LNCAP (cell line): ENCODE measurements at regions not wholly inside any gene's neighbourhood (a gene's known extent, or its start where the extent isn't known, plus 50 kb on each side); places are given as distances from the start of the nearest gene placed in this dataset.

Experiments
- TF ChIP-seq, protein P1 (sequence below): fragments of 450-650 bp; IDR thresholded peaks from 2 replicates; pipeline ENCODE4 v1.5.1; 2017; ENCODE audit warnings: mild to moderate bottlenecking

- TF ChIP-seq, protein P1, sequence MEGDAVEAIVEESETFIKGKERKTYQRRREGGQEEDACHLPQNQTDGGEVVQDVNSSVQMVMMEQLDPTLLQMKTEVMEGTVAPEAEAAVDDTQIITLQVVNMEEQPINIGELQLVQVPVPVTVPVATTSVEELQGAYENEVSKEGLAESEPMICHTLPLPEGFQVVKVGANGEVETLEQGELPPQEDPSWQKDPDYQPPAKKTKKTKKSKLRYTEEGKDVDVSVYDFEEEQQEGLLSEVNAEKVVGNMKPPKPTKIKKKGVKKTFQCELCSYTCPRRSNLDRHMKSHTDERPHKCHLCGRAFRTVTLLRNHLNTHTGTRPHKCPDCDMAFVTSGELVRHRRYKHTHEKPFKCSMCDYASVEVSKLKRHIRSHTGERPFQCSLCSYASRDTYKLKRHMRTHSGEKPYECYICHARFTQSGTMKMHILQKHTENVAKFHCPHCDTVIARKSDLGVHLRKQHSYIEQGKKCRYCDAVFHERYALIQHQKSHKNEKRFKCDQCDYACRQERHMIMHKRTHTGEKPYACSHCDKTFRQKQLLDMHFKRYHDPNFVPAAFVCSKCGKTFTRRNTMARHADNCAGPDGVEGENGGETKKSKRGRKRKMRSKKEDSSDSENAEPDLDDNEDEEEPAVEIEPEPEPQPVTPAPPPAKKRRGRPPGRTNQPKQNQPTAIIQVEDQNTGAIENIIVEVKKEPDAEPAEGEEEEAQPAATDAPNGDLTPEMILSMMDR: no peak
These were observed 719.2 kb upstream of the ARRDC3 start for GRCh38 chr5:92102313-92102712.

GRCh38 chr5:92092239-92092638, 709.1 kb upstream of the ARRDC3 start:
- TF ChIP-seq, protein P1: no peak

GRCh38 chr5:92086059-92086811, 703.1 kb upstream of the ARRDC3 start:
- TF ChIP-seq, protein P1: no peak

DNA sequence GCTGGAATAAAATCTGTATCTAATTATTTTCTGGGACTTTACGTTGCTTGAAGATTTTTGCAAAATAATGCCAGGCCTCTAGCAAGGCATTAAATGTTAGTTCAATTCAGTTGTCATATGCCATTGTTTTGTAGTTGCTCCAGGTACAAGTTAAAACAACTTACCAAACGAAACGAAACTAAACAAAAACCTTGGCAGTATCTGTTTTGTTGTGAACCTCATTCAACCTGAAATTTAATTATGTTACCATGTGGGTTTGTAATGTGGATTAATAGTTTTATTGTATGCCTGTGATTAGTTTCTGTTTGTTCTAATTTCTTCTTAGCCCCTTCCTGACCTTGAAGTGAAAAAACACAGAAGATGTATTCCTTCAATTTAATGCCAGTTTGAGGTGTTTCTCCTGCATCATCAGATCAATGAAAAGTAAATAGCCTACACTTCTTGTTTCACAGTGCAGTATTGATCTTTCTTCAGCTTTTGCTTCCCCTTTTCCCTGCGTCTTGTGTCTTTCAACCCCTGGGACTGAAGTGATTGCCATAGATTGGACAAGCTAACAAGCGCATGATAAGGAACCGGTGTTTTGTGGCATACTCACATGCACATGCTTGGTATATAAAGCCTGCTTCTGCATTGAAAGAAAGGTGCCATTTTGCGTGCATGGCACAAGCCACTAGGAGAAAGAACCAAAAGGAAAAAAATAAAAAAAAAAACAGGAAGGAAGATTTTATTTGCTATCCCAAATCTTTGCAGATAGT, 699.0 kb upstream of the ARRDC3 start:
- TF ChIP-seq, protein P1: no peak

DNA sequence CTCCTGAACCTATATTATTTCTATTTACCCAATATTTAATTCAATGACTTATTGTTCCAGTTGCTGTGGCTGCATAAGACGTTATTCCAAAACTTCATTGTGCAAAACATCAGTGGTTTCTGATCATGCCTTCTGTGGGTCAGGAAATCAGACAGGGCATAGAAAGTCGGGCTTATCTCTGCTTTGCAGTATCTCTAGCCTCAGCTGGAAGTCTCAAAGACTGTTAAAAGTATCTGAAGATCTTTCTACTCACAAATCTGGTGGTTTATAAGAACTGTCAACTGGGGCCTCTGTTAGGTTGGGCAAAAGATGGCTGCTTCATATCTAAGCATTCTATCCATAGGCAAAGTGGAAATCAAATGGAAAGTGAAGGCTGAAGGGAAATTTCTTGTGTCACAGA, 687.7 kb upstream of the ARRDC3 start:
- TF ChIP-seq, protein P1: no peak

GRCh38 chr5:92064993-92065392, 681.9 kb upstream of the ARRDC3 start:
- TF ChIP-seq, protein P1: no peak

DNA sequence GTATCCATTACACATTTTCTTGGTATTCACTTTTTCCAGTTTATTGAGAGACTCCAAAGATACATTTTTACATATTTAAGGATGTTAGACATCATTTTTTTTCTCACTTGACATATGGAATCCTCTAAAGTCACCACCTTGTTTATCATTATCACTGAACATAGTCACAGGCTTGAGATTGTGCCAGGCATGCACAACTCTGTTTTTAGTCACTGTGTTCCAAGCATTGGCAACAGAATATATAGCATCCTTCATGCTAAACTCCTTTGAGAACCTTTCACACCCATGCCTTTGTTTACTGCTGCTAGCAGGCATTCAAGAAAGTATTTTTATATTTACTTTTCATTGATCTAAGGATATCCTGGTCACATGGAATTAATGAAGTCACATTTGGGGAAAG, 668.6 kb upstream of the ARRDC3 start:
- TF ChIP-seq, protein P1: no peak
